SW480 (cell line): ENCODE measurements at regions not wholly inside any gene's neighbourhood (a gene's known extent, or its start where the extent isn't known, plus 50 kb on each side); places are given as distances from the start of the nearest gene placed in this dataset.

Source experiments
- DNase-seq: peaks from one replicate; pipeline ENCODE4 v3.0.0-alpha.2; 2016; ENCODE audit warnings: low spot score

DNA sequence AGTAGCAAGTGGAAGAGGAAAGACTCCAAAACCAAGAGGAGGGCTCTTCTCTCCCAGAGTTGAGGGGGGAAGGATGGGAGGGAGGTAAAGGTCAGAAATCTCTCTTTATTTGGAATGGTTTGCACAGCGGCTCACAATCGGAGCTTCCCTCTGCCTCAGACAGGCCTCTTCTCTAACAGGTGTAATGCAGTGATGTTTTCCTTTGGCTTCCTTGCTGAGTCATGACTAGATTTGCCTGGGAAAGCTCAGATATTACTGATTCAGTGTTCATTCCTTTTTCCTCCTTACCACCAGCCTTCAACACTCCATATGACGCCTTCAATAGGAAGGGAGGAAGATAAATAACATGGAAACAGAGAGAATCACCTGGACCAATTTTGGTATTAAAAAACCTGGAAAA is 136.6 kb downstream of the RNF152 start:
- no peak for DNase-seq

DNA sequence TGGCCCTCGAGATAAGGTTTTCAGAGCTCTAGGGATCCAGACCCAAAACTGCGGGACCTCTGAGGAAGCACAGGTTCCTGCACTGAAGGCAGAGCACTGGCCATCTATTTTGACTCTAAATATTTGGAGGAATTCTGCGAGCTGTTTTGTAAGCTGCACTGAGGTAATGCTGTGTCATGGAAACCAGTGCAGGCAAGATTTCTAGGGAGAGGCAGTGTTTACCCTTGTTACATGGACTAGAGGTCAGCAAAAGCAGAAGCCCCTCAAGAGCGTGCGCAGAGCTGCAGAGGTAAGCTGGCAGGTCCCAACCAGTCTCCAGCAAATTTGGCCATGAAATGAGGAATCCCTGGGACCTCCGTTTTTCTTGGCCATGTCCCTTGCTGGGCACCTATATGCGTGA is 137.3 kb downstream of the RNF152 start:
- DNase-seq = no peak

DNA sequence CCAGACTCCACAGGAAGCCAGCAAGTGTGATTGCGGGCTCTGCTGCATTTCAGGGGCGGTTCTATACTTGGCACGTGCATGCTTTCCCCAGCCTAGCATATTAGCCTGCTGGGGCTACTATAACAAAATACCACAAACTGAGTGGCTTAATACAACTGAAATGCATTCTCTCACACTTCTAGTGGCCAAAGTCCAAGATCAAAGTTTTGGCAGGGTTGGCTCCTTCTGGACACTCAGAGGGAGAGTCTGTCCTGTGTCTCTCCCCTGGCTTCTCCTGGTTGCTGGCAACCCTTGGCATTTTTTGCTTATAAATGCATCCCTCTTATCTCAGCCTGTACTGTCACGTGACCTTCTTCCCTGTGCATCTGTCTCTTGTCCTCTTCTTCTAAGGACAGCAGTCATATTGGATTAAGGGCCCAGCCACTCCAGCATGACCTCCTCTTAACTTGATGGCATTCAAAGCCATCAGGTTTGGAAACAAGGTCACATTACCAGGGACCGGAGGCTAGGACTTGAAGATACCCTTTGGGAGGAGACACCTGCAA is 138.7 kb downstream of the RNF152 start:
- DNase-seq = peak; percentile 8

DNA sequence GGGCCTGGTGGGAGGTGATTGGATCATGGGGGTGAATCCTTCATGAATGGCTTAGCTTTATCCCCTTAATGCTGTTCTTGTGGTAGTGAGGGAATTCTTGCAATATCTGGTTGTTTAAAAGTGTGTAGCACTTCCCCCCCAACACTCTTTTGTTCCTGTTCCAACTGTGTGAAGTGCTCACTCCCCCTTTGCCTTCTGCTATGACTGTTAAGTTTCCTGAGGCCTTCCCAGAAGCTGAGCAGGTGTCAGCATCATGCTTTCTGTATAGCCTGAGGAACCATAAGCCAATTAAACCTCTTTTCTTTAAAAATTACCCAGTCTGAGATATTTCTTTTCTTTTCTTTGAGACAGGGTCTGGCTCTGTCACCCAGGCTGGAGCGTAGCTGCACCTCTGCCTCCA is 139.4 kb downstream of the RNF152 start:
- no peak for DNase-seq

DNA sequence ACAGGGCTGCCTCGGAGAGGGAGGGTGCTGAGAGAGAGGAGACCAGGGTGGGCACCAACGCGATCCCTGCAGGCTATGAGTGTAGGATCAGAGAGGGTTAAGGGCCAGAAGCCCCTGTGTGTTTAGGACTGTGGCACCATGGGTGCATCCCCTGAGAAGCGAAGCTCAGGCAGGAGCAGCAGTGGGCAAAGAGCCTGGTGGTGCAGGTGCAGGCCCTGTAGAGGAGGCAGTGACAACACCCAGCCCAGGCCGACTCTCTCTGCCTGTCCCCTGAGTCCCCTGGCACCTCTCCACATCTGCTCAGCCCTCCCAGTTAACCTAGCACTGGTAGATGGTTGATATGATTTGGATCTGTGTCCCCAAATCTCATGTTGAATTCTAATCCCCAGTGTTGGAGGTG is 139.8 kb downstream of the RNF152 start:
- DNase-seq = no peak

DNA sequence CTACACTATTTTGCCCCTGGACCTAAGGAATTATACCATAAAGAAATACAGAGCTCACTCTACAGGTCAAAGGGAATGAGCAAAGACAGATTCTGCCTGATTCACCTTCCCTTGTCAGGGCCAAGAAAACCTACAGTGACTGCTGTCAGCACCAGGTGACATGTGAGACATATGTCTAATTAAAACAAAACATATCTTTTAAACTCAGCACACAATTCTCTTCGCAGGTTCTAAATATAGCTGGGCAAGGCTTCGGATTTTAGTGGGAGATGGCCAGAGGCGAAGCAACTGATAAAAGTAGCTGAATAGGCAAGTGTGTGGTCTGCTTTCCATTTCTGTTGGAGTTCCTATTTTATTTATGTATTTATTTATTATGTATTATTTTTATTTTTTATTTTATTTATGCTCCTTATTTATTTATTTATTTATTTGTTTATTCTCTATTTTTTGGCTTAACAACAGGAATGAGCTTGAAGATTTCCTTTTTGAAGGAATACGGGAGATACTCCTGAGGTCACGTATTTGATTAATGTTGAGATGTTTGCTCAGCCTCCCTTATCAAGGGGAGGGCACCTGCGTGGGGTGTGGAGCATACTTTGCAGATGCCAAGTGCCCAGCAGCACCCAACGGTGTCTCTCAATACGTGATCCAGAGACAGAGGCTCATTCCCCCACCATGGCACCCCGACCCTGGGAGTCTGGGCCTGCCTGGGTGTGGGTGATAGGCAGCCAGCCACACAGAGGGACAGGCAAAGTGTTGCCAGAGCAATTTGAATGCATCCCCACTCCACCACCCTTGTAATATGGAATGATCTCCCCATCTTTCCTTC is 141.8 kb downstream of the RNF152 start:
- DNase-seq = no peak

DNA sequence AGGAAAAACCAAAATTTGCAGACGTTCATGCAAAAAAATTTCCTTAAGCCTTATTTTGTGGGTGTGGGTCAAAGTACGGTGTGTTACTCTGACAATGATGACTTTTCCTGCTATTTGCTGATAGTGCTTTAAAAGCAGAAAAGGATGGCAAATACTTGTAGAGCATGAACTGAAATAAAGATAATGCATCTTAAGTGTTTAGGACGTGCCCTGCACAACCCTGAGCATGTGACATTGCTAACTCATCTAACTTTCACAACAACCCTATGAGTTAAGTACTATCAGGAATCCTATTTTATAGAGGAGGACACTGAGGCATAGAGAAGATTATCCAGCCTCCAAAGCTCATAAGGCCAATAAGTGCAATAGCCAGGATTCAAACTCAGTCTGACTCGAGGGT is 143.3 kb downstream of the RNF152 start:
- DNase-seq = no peak

DNA sequence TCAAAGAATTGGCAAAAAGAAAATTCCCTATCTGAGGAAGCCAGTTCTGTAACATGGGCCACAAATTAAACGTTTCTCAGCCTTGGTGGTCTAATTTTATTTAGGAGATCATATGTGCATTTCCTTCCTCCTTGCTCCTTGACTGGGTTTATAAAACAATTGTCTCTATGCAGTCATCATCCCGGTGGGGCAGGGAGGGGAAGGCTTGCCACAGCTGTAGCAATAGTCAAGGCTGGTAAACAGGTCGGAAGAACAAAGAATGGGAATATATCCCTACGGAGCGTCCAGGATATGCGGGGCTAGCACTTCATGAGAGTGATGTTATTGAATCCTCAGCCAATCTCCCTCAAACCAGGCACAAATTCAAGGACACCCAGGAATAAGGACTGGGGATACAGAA is 143.8 kb downstream of the RNF152 start:
- no peak for DNase-seq

DNA sequence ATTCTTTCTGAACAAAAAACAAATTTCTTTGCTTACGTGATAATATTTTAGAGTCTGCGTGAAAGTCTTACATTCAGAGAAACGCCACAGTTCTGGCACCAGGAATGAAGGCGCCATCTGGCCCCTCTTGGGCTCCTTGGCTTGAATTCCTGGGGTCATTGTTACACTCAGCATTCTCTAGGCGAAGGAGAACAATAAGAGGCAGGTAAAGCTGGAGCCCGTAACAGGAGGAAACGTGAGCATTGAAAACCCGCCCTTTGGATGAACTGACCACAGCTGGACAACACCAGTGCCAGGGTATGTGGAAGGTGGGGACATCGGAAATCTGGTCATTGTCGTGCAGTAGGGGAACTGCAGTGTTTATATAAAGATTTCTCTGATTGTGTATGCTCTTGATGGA is 144.8 kb downstream of the RNF152 start:
- DNase-seq = no peak

DNA sequence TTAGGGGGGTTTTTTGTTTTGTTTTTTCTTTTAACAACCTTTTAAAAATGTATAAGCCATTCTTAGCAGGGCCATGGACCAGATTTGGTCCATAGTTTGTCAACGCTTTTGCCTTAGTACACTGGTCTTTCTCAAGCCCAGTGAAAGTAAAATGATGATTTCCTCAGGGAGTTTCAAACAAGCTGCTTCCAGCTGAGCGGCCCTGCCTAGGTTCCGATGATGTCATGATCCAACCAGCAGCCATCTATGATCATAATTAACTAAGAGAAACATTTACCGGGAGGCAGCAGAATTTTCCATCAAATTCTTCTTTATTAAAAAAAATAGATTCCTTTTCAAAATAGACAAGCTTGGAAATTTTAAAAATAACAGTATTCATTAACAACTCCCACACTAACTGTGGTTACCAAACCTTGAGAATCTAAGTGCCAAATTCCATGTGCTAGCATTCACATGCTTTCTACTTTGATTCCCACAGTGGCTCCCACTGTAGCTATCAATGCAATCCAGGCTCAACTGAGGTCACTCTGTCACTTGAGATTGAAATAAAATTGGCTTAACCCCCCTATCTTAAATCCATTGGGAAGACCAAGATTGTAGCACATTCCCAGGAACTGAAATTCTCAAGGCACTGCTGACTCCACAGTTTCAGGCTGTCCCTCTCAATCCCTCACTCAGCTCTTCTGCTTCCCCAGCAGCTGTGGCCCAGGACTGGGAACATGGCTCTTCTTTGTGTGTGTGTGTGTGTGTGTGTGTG is 148.9 kb downstream of the RNF152 start:
- DNase-seq = no peak

DNA sequence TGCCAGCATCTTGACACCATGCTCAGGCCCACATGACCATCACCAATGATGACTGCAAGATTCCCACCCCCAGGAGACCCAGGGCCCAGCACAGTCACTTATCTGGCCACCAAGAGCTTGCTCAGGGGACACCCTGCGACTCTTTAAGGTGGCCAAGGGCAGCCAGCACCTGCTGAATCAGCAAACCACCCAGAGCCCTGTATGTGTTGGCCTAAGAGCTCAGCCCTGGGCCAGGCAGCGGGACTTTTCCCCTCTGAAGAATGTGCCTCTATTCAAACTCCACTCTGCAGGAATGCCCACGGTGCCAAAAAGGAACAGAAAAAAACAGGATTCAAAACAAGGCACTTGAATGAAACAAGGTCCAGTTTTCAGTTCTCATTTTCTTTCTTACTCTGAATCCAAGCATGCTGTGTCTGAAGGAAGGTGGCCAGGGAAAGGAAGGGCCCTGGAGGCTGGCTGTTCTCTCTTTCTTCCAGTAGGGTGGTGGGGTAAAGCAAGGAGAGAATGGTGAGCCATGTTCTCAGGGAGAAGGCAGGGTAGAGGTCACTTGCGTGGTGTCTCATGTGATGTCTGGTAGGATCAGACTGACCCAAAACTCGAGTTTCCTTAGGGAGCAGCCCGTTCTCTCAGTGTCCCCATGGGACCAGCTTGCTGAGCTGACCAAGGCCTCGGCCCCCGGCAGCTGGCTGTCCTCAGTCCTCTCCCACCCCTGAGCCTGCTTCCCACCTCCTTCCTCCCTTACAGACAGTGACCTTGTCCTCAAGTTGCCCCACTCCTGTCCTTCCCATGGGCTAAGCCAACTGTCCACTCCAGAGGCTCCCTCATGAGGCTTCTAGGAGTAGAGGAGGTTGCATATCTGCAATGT is 150.0 kb downstream of the RNF152 start:
- DNase-seq = no peak

DNA sequence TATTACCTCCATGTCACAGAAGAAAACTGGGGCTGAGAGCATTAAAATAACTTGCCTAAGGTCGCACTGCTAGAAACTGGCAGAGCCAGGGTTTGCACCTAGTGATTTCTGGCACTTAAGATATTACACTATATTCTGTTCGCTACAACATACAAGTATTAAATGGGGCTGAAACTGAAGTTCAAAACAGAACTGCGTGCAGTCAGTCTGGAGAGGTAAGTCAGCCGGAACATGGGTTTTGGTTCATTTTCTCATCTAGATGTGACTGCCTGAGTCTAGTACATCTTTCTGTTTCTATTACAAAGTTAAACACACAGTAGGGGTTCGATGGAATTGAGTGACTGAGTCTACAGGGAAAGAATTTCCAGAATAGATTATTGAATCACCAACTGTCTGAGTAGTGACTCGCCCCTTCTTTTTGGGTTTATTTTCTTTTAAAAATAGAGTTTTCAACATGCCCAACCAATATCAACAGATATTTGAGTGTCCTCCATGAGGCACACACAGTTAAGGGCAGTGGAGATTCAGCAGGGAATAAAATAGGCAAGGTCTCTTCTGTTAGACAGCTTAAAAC is 150.8 kb downstream of the RNF152 start:
- no peak for DNase-seq

DNA sequence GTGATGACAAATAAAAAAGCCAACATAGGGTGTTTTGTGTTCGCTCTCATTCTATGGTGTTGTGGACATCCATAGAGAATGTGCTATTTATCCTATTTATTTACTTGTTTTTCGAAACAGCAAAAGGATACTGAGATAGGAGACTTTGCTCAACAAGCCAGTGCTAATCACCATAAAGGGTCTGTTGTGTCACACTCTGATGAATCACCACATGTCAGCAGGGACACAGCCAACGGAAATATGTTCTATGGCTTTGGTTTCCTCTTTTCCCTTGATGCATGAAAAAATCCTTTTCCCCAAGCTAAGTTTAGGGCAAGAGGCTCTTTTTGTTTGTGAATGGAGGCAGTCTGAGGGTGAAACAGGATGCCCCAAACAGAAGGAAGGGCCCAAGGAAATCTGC is 154.3 kb downstream of the RNF152 start:
- DNase-seq = no peak

DNA sequence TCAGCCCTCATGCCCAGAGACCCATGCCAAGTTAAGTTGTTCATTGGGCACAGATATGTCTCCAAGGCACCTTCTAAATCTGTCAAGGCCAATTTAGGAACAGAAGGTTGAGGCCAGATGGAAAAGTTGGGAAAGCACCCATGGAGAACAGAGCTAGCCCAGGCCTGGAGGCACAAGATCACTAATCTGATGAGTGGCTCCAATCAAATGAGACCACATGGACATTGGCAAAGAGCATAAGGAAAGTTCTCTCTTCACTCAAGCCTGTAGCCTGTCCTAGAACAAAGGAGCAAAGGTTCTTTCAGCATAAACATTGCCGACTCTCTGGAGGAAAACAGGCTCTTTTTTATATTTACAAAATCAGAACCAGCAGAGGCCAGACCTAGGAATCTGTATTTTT is 154.8 kb downstream of the RNF152 start:
- no peak for DNase-seq

DNA sequence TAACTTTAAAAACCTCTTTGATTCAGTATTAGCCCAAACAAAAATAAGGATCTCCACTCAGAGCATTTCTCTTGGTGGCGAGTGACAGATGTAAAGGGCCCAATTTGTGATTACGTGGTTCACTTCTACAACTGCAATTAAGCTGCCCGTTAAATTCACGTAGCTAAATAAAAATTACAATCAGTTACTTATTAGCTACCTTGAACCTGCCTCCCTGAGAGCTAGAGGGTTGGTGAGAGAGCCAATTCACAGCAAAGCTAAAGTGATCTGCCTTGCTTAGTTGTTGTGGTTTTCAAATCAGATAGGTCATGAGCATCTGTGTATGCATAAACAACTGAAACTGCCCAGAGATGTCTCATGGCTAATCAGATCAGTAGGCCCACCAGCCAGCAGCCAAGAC is 156.7 kb downstream of the RNF152 start:
- DNase-seq = no peak

DNA sequence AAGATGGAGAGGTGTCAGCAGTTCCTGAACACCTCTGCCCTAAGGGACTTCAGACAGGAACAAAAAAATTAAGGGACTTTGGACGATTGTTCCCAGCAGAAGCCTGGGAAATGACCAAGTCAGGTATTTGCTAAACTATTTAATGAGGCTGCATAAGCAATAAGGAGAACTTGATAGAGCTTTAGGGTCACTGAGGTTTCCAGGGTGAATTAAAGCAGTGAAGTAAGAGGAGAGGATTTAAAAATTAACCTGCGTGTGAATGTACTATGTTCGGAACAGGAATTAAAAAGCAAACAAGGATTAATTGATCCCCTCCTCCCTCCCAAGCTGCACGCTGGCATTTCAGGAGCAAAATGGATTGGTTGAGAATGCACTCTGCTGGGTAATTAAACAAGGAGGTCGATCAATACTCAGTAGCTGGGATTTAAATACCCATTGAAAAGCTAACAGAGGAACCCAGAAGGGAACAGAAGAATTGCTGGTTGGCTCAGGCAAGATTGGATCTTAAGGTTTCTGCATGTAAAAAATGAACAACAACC is 157.2 kb downstream of the RNF152 start:
- no peak for DNase-seq

DNA sequence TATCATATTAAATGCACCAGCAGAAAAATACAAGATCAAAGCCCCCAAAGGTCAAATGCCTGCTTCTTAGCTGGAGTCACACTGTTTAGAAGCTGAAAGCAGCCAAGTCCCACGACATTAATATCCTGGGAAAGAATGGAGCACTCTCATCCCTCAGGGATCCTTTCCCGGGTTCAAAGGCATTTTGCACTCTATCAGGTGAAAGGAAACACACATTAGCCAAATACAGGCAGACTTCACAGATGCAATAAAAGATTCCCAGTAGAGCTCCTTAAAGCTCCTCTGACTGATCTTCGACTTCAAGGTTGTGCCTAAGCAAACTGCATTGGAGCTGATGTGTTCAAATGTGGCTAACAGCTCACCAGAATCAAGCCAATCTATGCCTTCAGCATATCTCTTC is 158.4 kb downstream of the RNF152 start:
- DNase-seq = no peak

DNA sequence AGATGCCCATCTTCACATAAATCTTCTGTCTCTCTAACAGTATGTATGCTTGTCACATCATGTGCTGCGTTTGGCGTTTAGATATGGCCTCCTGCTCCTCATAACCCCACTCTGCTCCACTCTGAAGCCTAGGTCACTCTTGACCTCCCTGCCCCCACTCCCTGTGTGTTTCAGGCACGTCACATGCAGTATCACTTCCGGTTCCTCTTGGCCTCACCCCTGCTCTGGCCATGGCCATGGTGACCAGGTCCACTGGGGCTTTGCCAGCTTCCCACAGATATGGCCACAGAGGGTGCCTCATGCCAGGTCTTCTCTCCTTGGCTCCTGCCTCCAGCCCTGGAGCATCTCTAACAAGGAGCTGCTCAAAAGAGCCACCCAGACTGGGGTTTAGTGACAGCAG is 160.0 kb downstream of the RNF152 start:
- no peak for DNase-seq

DNA sequence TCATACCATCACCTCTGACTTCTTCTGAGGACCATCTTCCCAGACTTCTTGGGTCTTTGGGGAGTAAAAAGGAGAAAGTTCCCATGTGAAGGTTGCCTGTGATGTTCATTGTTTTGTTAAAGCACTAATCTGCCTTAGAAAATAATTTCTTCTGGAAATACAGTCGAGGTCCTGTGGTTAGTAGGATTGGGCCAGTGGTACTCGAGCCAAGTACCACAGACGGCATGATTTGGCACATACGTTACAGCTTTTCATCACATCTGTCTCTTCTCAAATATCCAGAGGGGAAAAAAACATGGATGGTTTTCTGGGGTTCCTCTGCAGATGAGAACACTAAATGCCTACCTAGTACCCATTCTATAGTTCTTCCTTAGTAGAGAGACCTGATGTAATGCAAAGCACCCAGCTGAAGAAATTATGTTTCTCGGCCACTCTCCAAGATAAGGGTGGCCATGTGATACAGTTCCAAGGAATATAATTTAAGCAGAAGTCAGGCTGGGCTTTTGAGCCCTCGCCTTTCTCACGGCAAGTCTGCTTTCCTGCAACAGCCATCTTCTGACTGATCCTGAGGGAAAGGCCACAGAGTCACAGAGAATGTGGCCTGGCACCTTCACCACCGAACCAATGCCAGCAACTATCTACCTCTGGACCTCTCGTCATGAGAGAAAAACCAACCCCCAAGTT is 161.0 kb downstream of the RNF152 start:
- no peak for DNase-seq

DNA sequence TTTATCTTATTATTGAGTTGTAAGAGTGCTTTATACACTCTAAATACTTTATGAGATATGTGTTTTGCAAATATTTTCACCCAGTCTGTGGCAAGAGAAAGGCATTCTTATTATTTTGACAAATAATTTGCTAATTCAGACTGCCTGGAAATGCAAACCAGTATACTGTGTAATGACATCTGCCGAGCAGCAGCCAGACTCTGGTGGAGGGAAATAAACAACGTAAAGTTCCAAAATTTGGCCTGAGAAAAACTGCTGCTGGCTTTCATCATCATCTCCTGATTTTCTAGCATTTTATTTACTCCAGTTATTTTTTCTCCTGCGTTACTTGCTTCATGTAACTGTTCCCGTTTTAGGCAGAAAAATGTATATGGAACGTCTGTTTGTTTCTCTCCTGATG is 161.6 kb downstream of the RNF152 start:
- no peak for DNase-seq

DNA sequence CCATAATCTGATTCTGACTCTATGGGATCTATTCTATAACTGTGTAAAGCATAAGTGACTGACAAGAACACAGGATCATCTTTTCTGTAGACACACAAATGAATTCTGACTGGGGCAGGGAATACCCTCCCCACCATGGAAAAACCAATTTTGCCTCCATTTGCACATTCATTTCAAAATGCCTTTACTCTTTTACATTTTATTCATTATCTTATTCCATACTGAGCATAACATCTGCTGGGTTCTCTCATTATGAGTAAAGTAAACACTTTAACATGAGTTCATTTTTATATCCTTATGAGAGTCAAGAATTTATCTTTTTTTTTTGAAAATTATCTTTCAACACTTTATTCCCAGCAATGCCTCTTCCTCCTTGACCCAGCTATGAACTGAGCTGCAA is 163.5 kb downstream of the RNF152 start:
- DNase-seq = no peak
